ENCODE measurements at regions not wholly inside any gene's neighbourhood (a gene's known extent, or its start where the extent isn't known, plus 50 kb on each side); places are given as distances from the start of the nearest gene placed in this dataset.

- in situ Hi-C loops (cut with MboI; ENCODE audit: low sequenced_read_pairs), result no loop called here
Observed at GRCh38 chr9:126017758-126018157, 270.6 kb downstream of the PBX3 start.

GRCh38 chr9:126020836-126021235 is 273.7 kb downstream of the PBX3 start:
- in situ Hi-C loops (cut with MboI; ENCODE audit: low sequenced_read_pairs), result no loop called here

GRCh38 chr9:126023962-126024361 is 276.8 kb downstream of the PBX3 start:
- in situ Hi-C loops (cut with MboI; ENCODE audit: low sequenced_read_pairs), result no loop called here

GRCh38 chr9:126024581-126025230 is 277.5 kb downstream of the PBX3 start:
- in situ Hi-C loops (cut with MboI; ENCODE audit: low sequenced_read_pairs), result no loop called here

GRCh38 chr9:126025991-126026390 is 278.8 kb downstream of the PBX3 start:
- in situ Hi-C loops (cut with MboI; ENCODE audit: low sequenced_read_pairs), result no loop called here

- in situ Hi-C loops (cut with MboI; ENCODE audit: low sequenced_read_pairs), result no loop called here
Observed at GRCh38 chr9:126027566-126027965, 280.4 kb downstream of the PBX3 start.

- in situ Hi-C loops (cut with MboI; ENCODE audit: low sequenced_read_pairs), result no loop called here
Observed at GRCh38 chr9:126028746-126029145, 281.6 kb downstream of the PBX3 start.

- in situ Hi-C loops (cut with MboI; ENCODE audit: low sequenced_read_pairs), result no loop called here
Observed at GRCh38 chr9:126030716-126031115, 283.5 kb downstream of the PBX3 start.

GRCh38 chr9:126031116-126031515 is 283.9 kb downstream of the PBX3 start:
- in situ Hi-C loops (cut with MboI; ENCODE audit: low sequenced_read_pairs), result no loop called here

- in situ Hi-C loops (cut with MboI; ENCODE audit: low sequenced_read_pairs), result no loop called here
Observed at GRCh38 chr9:126032135-126032534, 285.0 kb downstream of the PBX3 start.

- in situ Hi-C loops (cut with MboI; ENCODE audit: low sequenced_read_pairs), result no loop called here
Observed at GRCh38 chr9:126033318-126033717, 286.1 kb downstream of the PBX3 start.

- in situ Hi-C loops (cut with MboI; ENCODE audit: low sequenced_read_pairs), result no loop called here
Observed at GRCh38 chr9:126033956-126034355, 286.8 kb downstream of the PBX3 start.

- in situ Hi-C loops (cut with MboI; ENCODE audit: low sequenced_read_pairs), result no loop called here
Observed at GRCh38 chr9:126036881-126037291, 289.7 kb downstream of the PBX3 start.

- in situ Hi-C loops (cut with MboI; ENCODE audit: low sequenced_read_pairs), result no loop called here
Observed at GRCh38 chr9:126038790-126039189, 287.8 kb upstream of the MVB12B start.

GRCh38 chr9:126043681-126044080 is 282.9 kb upstream of the MVB12B start:
- in situ Hi-C loops (cut with MboI; ENCODE audit: low sequenced_read_pairs), result no loop called here

- in situ Hi-C loops (cut with MboI; ENCODE audit: low sequenced_read_pairs), result no loop called here
Observed at GRCh38 chr9:126049088-126049487, 277.5 kb upstream of the MVB12B start.

- in situ Hi-C loops (cut with MboI; ENCODE audit: low sequenced_read_pairs), result no loop called here
Observed at GRCh38 chr9:126049896-126050604, 276.6 kb upstream of the MVB12B start.

- in situ Hi-C loops (cut with MboI; ENCODE audit: low sequenced_read_pairs), result no loop called here
Observed at GRCh38 chr9:126050605-126050990, 276.0 kb upstream of the MVB12B start.

GRCh38 chr9:126051446-126052130 is 275.0 kb upstream of the MVB12B start:
- in situ Hi-C loops (cut with MboI; ENCODE audit: low sequenced_read_pairs), result no loop called here

GRCh38 chr9:126052791-126053190 is 273.8 kb upstream of the MVB12B start:
- in situ Hi-C loops (cut with MboI; ENCODE audit: low sequenced_read_pairs), result no loop called here

GRCh38 chr9:126053913-126054312 is 272.7 kb upstream of the MVB12B start:
- in situ Hi-C loops (cut with MboI; ENCODE audit: low sequenced_read_pairs), result no loop called here

GRCh38 chr9:126055381-126055985 is 271.1 kb upstream of the MVB12B start:
- in situ Hi-C loops (cut with MboI; ENCODE audit: low sequenced_read_pairs), result no loop called here
